ENCODE measurements at regions not wholly inside any gene's neighbourhood (a gene's known extent, or its start where the extent isn't known, plus 50 kb on each side); places are given as distances from the start of the nearest gene placed in this dataset.

DNA sequence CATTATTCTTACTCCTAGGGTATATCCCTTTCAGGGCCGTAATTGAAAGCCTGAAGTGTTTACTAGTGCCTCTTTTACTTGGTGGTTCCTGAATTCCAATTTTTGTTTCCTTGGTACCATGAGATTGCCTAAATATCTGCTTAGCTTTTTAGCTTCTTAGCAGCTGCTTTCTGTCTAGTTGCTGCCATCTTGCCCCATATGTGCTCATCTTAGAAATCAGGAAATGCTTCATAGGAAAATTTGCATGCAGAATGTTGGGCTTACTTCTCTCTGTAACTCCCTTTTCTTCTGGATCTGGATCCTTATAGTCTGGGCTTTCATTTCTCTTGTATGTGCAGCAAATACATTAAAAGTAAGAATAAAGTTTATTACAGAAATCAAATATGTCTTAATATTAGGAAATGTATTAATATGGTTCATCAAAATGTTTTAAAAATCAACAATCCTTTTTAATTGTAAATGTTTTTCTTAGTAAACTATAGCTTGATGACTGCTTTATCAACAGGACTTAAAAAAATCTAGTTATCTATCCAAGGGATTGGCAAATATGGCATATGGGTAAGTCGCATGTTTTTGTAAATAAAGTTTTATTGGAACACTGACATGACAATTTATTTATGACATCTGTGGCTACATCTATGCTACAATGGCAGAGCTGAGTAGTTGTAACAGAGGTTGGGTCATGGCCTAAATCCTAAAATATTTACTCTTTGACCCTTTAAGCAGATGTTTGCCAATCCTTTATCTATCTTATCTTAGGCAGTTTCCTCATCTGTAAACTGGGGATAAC, 73.5 kb upstream of the CDK6 start:
- Histone ChIP-seq H3K27ac (ENCODE audit: low read depth, low read length) (no peak overlapping the region), H3K23me2 (ENCODE audit: low read depth, low read length) (no peaks in the 10 kb centered on the region)
- WGBS, 2 experiments (ENCODE audit: extremely low coverage in 1 of 2, insufficient coverage in 1 of 2, insufficient read length in 1 of 2, insufficient replicate concordance in 2 of 2, low coverage in 1 of 2, low lambda C conversion rate in 2 of 2, missing lambda C conversion rate in 1 of 2) = 91% methylated on average over 2 of the region's 2 CpGs; no CpG with 5 or more reads in 1 of the 2 experiments
- TF ChIP-seq, protein P1, sequence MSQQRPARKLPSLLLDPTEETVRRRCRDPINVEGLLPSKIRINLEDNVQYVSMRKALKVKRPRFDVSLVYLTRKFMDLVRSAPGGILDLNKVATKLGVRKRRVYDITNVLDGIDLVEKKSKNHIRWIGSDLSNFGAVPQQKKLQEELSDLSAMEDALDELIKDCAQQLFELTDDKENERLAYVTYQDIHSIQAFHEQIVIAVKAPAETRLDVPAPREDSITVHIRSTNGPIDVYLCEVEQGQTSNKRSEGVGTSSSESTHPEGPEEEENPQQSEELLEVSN (IDR thresholded peaks at IDR 0.05) = no peak
- TF ChIP-seq TEAD4 (IDR thresholded peaks at IDR 0.05; ENCODE audit: low read depth, low read length) (no peak), SP1 (IDR thresholded peaks at IDR 0.05; ENCODE audit: low read depth, low read length) (no peak), HDAC2 (IDR thresholded peaks at IDR 0.05; ENCODE audit: borderline replicate concordance in 1 of 2, low read depth in 2 of 2, low read length in 2 of 2) (no peak), JUN (IDR thresholded peaks at IDR 0.05; ENCODE audit: low read depth, low read length) (no peak), YY1 (IDR thresholded peaks at IDR 0.05; ENCODE audit: low read depth, low read length) (no peak), SP2 (IDR thresholded peaks at IDR 0.05; ENCODE audit: low read length) (no peak), RXRA (IDR thresholded peaks at IDR 0.05; ENCODE audit: insufficient read depth, low read depth, low read length) (no peak), CBX5 (IDR thresholded peaks at IDR 0.05; ENCODE audit: low read depth, low read length) (no peak), ATF2 (IDR thresholded peaks at IDR 0.05; ENCODE audit: low read length) (no peak), ZNF274 (IDR thresholded peaks at IDR 0.05; ENCODE audit: borderline replicate concordance, extremely low read depth, low read length) (no peak)

More for the DNA sequence above, 73.5 kb upstream of the CDK6 start:
- H2BK12ac ChIP-seq (ENCODE audit: low read depth, low read length) = no peak overlapping the region
- H3K14ac ChIP-seq (ENCODE audit: insufficient read length) = no peak overlapping the region
- no peak overlapping the region for H3K56ac ChIP-seq (replicated peaks; ENCODE audit: insufficient read length, low read depth, low read length)
- no peaks in the 10 kb centered on the region for H3K79me1 ChIP-seq (ENCODE audit: low read depth, low read length)
- POLR2A ChIA-PET (ENCODE audit: partially characterized antibody) = no interaction called here
- no peak for FAIRE-seq
- H3K23ac ChIP-seq (ENCODE audit: insufficient read length) = no peak overlapping the region
- H3K4ac ChIP-seq (replicated peaks; ENCODE audit: insufficient read length, low read depth, low read length) = no peak overlapping the region
- no peak overlapping the region for H2BK20ac ChIP-seq (ENCODE audit: low read length)
- no peaks in the 10 kb centered on the region for H3K36me3 ChIP-seq (ENCODE audit: control insufficient read depth in 2 of 4, insufficient read depth in 4 of 4, low read length in 3 of 4)
- H3K9me3 ChIP-seq (ENCODE audit: insufficient read depth in 2 of 2, low read depth in 1 of 2, low read length in 1 of 2) = no peaks in the 10 kb centered on the region
- H3K27me3 ChIP-seq (replicated peaks in 1 of 4; ENCODE audit: control insufficient read depth in 3 of 4, extremely low read depth in 1 of 4, insufficient read depth in 3 of 4, low read length in 3 of 4) = no peaks in the 10 kb centered on the region
- H2BK5ac ChIP-seq (ENCODE audit: low read depth, low read length) = no peak overlapping the region
- no peak overlapping the region for H3K4me3 ChIP-seq (ENCODE audit: extremely low read depth in 1 of 4, insufficient read depth in 2 of 4, low read depth in 3 of 4, low read length in 4 of 4)
- H3K9ac ChIP-seq (replicated peaks in 1 of 4; ENCODE audit: extremely low read depth in 1 of 4, low read depth in 3 of 4, low read length in 3 of 4) = no peak overlapping the region
- H2AFZ ChIP-seq (ENCODE audit: low read length) = 0 out of 2 replicates have a peak overlapping the region, but pooled peaks have one; percentile 68
- DNase-seq (ENCODE audit: low read depth in 1 of 2, low spot score in 2 of 2) = no peak
- H3K79me2 ChIP-seq (ENCODE audit: control insufficient read depth in 1 of 2, insufficient read depth in 2 of 2, low read length in 2 of 2) = no peaks in the 10 kb centered on the region
- H2BK15ac ChIP-seq (ENCODE audit: low read length) = no peak overlapping the region
- H4K8ac ChIP-seq (ENCODE audit: extremely low read depth, insufficient read depth, low read length) = no peak overlapping the region
- no peak overlapping the region for H3K4me2 ChIP-seq (ENCODE audit: insufficient read depth in 1 of 2, low read depth in 2 of 2, low read length in 2 of 2)
- no peak overlapping the region for H2BK120ac ChIP-seq (replicated peaks; ENCODE audit: low read depth, low read length)
- H4K20me1 ChIP-seq (replicated peaks in 1 of 2; ENCODE audit: control insufficient read depth in 1 of 2, insufficient read depth in 2 of 2, low read length in 2 of 2) = no peaks in the 10 kb centered on the region
- H2AK5ac ChIP-seq (ENCODE audit: low read depth, low read length) = no peak overlapping the region
- H3K4me1 ChIP-seq (replicated peaks in 1 of 4; ENCODE audit: control insufficient read depth in 3 of 4, insufficient read depth in 4 of 4, low read length in 3 of 4) = no peaks in the 10 kb centered on the region; a peak in 1 of 7 replicates
- no peak overlapping the region for H4K5ac ChIP-seq (ENCODE audit: insufficient read length, low read depth, low read length)
- no peak overlapping the region for H4K91ac ChIP-seq (replicated peaks; ENCODE audit: insufficient read length, low read length)
- H3K18ac ChIP-seq (ENCODE audit: extremely low read depth, low read length) = no peak overlapping the region
- CTCF ChIA-PET (ENCODE audit: partially characterized antibody) = no interaction called here
